GM19043 (cell line): ENCODE measurements at regions not wholly inside any gene's neighbourhood (a gene's known extent, or its start where the extent isn't known, plus 50 kb on each side); places are given as distances from the start of the nearest gene placed in this dataset.
A peak's percentile ranks its signal among the peaks of the same experiment; 100 is the strongest.

Source experiments
- ATAC-seq: cut with Tn5 transposase; IDR thresholded peaks from one replicate; pipeline ENCODE4 v1.9.1; 2021; ENCODE audit warnings: low read depth; ENCODE audit not compliant: unreplicated experiment

- no peak for ATAC-seq
Observed at GRCh38 chr18:51513517-51513916, 316.0 kb upstream of the MEX3C start.

DNA sequence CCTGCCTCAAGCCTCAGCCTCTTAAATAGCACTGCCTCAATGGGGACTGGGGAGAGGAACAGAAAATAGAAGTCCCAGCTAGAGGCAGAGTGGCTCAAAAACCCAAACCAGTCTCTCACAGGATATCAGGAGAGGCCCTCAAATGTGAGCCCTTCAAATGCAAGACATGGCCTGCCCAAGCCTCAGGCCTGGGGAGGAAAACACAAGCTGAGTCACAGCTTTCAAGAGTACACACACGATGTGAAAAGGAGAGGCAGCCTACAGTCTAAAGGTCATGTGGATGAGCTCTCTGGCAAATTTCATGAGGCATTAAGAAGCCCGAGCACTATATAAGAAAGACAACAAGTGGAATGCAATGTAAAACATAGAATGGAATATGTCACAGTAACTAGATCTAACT is 316.6 kb upstream of the MEX3C start:
- ATAC-seq: no peak

DNA sequence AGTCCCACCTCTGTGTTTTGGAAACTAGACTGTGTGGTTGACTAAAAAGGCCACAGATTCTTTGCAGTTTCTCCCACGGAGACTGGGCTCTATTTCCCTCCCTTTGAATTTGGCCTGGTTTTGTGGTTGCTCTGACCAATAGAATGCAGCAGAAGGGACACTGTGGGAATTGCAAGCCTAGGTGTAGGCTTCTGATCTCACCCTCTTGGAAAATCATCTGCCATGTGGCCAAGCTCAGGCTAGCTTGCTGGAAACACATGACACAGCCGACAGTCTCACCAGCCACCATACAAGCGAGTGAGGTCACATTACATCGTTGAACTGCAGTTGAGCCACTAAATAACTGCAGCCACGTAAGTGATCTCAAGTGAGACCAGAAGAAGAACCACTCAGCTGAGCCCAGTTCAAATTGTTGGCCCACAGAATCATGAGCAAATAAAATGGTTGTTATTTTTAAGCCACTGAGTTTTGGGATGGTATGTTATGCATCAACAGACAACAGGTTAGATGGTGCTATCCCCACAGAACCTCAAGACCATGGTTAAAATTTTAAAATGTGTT is 319.1 kb upstream of the MEX3C start:
- no peak for ATAC-seq

- no peak for ATAC-seq
Observed at GRCh38 chr18:51519571-51519970, 322.1 kb upstream of the MEX3C start.

- no peak for ATAC-seq
Observed at GRCh38 chr18:51520676-51521180, 323.2 kb upstream of the MEX3C start.

GRCh38 chr18:51522338-51522737 is 324.9 kb upstream of the MEX3C start:
- no peak for ATAC-seq

GRCh38 chr18:51522821-51523220 is 325.3 kb upstream of the MEX3C start:
- no peak for ATAC-seq

DNA sequence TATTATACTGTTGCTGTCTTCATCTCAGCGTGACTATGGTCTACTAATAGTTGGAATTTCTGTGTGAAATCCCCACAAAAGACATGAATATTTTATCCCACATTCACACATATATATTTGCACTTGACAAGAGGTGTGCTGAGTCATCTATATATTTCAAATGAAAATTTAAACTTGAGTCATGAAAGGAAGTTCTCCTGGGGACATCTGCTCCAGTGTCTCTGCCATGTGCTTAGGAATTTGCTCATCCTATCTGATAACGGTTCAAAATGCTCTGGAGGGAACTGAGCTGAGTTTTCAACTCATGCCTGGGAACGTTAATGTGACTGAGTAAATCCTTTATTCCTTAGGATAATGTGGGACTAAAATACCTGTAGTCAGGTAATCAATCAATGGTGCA is 326.2 kb upstream of the MEX3C start:
- ATAC-seq: no peak

GRCh38 chr18:51525453-51526225 is 328.2 kb upstream of the MEX3C start:
- ATAC-seq: no peak

- no peak for ATAC-seq
Observed at GRCh38 chr18:51527826-51528225, 330.3 kb upstream of the MEX3C start.

DNA sequence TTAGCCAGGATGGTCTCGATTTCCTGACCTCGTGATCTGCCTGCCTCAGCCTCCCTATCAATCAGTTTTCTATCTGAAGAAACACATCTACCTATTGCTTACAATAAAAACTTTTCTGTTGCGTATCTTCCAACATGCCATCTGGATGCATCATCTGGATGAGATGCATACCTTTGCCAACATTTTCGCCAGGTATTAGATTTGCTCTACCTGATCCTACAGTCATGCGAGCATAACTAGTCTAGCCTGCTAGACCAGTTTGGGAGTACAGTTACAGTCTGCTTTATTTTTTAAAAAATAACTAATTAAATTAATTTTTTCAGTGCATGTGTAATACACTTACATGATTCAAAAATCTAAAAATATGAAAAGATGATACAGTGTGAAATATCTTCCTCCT is 334.0 kb upstream of the MEX3C start:
- ATAC-seq: no peak

DNA sequence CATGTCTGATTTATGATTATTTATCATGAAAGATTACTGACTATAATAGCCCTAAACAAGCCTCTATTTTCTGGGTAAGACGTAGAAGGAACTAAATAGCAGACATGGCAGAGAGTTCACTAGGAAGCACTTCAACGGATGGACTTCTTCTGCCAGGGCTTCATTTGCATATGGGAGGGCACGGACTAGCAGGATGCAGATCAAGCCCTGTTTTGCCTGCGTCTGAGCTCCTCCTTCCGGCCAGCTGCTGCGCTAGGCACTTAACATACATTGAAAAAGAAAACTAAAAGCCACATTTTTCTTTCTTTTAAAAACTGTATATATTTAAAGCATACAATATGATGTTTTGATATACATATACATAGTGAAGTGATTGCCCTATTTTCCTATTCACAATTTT is 340.0 kb upstream of the MEX3C start:
- ATAC-seq: peak; percentile 89

GRCh38 chr18:51540562-51540961 is 343.1 kb upstream of the MEX3C start:
- no peak for ATAC-seq

- ATAC-seq: no peak
Observed at GRCh38 chr18:51541230-51541629, 343.7 kb upstream of the MEX3C start.

DNA sequence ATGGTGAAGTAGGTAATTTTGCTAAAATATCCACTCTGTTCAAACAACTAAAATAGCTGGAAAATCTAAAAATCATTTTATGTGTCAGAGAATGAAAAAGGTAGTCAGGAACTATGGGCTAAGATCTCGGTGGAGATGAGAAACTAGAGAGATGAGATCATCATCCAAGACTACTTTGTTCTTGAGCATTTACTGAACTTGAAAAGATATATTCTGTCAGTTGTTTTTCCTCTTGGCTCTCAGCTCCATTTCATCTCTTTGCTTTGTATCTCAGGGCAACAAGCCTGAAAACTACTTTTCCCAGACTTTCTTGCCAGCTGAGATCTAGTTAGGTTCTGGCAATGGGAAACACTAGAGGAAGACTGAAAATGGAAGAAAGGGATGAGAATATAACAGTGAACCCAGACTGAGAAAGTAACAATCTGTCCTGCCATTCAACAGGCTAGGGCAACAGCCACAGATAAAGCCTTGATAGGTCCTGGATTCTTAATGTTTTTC is 346.2 kb upstream of the MEX3C start:
- no peak for ATAC-seq

DNA sequence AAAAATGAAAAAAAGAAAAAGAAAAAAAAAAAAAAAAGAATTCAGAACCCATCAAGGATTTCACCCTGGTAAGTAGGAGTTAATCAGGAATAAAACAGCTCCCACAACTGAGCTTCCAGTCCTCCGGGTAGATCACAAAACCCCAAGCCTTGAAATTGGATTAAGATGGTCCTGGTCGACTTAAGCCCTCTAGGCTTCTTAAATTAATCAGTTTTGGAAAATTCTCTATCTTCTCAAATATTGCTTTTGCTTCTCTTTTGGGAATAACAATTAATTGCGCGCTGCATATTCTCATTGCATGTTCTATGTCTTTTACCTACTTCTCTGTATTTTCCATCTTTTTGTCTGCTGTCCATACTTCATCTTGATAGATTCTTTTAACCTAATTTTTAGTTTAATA is 348.0 kb upstream of the MEX3C start:
- no peak for ATAC-seq

DNA sequence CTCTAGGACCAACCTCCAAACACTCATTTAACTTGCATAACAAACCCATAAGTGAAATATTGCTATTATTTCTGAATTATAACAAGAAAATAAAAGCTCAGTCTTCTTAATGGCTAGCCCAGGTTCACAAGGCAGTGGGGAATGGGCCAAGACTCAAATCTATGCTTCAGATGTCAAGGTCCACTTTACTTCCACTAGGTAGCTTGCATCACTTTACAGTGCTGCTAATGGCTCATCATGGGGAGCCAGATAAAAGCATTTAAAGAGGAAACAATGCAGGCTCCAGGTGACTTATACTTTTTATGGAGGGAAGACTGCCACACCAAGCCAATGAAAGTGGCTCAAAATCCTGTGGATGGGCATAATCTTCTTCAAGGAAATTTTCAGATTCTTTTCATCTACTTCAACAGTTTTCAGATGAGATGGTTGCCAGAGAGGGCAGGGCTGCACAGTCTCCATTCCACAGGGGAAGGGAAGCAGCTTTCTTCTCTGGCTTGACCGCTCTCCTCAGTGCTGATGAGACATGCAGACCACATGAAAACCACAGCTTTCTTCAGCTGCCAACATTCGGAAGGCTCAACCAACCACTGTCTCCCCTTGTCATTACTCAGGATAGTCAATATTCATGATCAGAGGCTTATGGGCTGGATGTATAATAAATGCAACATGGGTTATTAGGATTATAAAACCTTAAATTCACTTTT is 361.9 kb upstream of the MEX3C start:
- no peak for ATAC-seq

DNA sequence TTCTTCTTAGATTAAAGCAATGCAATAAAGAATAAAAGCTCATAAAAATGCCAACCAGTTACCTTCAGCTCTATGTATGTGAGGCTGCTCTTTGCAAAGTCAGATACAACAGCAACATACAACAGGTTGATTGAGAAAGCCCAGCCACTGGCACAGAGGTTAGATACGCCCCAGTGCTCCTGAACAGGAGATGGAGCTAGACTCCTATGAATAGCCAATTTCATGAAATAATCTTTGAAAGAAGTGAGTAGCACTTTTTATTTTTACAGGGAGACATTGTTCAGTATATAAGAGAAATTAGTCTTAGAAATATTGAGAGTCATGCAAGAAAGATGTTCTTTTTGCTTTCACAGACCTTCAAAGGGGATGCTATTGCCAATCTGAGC is 362.4 kb upstream of the MEX3C start:
- no peak for ATAC-seq

- no peak for ATAC-seq
Observed at GRCh38 chr18:51561821-51562220, 364.3 kb upstream of the MEX3C start.

DNA sequence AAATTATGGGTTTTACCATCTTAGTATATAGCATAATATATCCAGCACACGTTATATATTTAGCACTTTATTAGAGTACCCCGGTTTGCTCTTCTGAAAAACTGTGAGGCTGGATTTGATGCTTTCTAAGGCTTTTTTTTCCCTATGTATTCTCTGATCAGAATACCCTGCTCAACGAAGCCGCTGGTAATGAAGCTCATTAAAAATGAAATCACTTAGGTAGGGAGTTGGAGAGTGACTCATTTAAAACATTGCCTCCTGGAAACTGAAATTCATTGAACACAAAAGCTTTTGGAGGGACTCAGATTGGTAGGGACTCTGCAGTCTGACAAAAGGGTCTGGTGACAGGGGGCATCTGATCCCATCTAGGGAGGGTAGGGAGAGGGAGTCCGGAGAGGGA is 365.4 kb upstream of the MEX3C start:
- no peak for ATAC-seq

DNA sequence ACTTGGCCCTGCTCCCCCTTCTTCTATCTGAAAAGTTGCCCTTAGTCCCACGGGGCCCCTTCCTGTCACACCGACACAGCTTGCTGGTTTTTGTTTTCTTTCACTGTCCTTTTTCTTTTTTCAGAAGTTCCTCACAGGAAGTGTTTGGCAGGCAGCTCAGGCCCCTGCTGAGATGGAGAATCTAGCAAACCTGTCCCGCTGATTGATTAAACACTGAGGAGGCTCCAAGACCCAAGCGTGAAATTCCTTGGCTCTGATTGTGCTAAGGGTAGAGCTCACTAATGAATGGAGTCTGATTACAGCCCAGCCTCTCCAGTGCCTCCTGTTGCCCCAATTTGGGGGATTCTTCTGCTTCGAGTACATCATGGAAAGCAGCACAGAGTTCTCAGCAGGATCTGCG is 365.9 kb upstream of the MEX3C start:
- no peak for ATAC-seq

- ATAC-seq: no peak
Observed at GRCh38 chr18:51568151-51568550, 370.7 kb upstream of the MEX3C start.
